Fibroblast of mammary gland (primary cell): ENCODE measurements at regions not wholly inside any gene's neighbourhood (a gene's known extent, or its start where the extent isn't known, plus 50 kb on each side); places are given as distances from the start of the nearest gene placed in this dataset.
"Not testable (repeated sequence)": the region's sequence is repeated elsewhere in the genome, so short reads cannot be mapped to it uniquely, and the experiment has no call there.

ENCODE experiments used
- DNase-seq: peaks from one replicate; pipeline ENCODE4 v3.0.0-alpha.2; 2010; ENCODE audit warnings: low read depth
- H3K4me3 ChIP-seq: 2 replicates; pipeline ENCODE4 v1.5.1; 2011; ENCODE audit warnings: low read depth, mild to moderate bottlenecking, low read length, moderate library complexity; ENCODE audit not compliant: control insufficient read depth
- CTCF ChIP-seq: conservative IDR thresholded peaks from 2 replicates; pipeline ENCODE4 v1.5.1; 2011; ENCODE audit warnings: low read depth, low read length, inconsistent platforms; ENCODE audit not compliant: control insufficient read depth, insufficient read depth

- TF ChIP-seq CTCF: no peak
- H3K4me3 ChIP-seq: no peak overlapping the region
- DNase-seq: no peak
These were observed 495.3 kb upstream of the API5 start for GRCh38 chr11:42816471-42816870.

- DNase-seq: no peak
- H3K4me3 ChIP-seq: no peak overlapping the region
- TF ChIP-seq CTCF: no peak
These were observed 492.7 kb upstream of the API5 start for GRCh38 chr11:42819126-42819525.

- not testable (repeated sequence) for H3K4me3 ChIP-seq, DNase-seq
These were observed 489.6 kb upstream of the API5 start for GRCh38 chr11:42822188-42822587.

GRCh38 chr11:42823546-42823945, 488.2 kb upstream of the API5 start:
- DNase-seq: no peak
- TF ChIP-seq CTCF: no peak
- H3K4me3 ChIP-seq: no peak overlapping the region

- no peak overlapping the region for H3K4me3 ChIP-seq
- TF ChIP-seq CTCF: no peak
- DNase-seq: no peak
These were observed 487.7 kb upstream of the API5 start for GRCh38 chr11:42824067-42824466.

GRCh38 chr11:42825598-42825997, 486.2 kb upstream of the API5 start:
- no peak for DNase-seq
- TF ChIP-seq CTCF: no peak
- no peak overlapping the region for H3K4me3 ChIP-seq

- no peak for DNase-seq
- no peak for TF ChIP-seq CTCF
- no peak overlapping the region for H3K4me3 ChIP-seq
These were observed 484.0 kb upstream of the API5 start for GRCh38 chr11:42827845-42828244.

- no peak for TF ChIP-seq CTCF
- no peak for DNase-seq
- H3K4me3 ChIP-seq: no peak overlapping the region
These were observed 473.8 kb upstream of the API5 start for GRCh38 chr11:42837994-42838393.
